Erythroblast (primary cell): ENCODE measurements at regions not wholly inside any gene's neighbourhood (a gene's known extent, or its start where the extent isn't known, plus 50 kb on each side); places are given as distances from the start of the nearest gene placed in this dataset.

Source experiments
- DNase-seq, 2 experiments: peaks; one replicate each; lab custom pipeline; 2025; lab: John Stamatoyannopoulos, UW
- GATA1 ChIP-seq: IDR thresholded peaks from 2 replicates; pipeline ENCODE4 v1.6.1; 2011; ENCODE audit warnings: low read depth, mild to moderate bottlenecking, control low read depth, low read length, moderate library complexity
- POLR2A ChIP-seq: IDR thresholded peaks from 2 replicates; pipeline ENCODE4 v1.6.1; 2011; ENCODE audit warnings: mild to moderate bottlenecking, low read length

GRCh38 chr10:121306159-121306673, 292.0 kb downstream of the FGFR2 start:
- DNase-seq = no peak

GRCh38 chr10:121307411-121307980, 290.7 kb downstream of the FGFR2 start:
- no peak for TF ChIP-seq POLR2A
- no peak for TF ChIP-seq GATA1
- DNase-seq = no peak

More at GRCh38 chr10:121306159-121306673, 292.0 kb downstream of the FGFR2 start:
- TF ChIP-seq GATA1 (no peak), POLR2A (no peak)

GRCh38 chr10:121308020-121308419, 290.2 kb downstream of the FGFR2 start:
- no peak for DNase-seq
- TF ChIP-seq POLR2A (no peak), GATA1 (no peak)

- no peak for TF ChIP-seq GATA1
- TF ChIP-seq POLR2A = no peak
- DNase-seq = no peak
These were observed 289.1 kb downstream of the FGFR2 start for GRCh38 chr10:121309164-121309563.

- TF ChIP-seq POLR2A (no peak), GATA1 (no peak)
- no peak for DNase-seq
These were observed 288.0 kb downstream of the FGFR2 start for GRCh38 chr10:121310151-121310711.

GRCh38 chr10:121311812-121312443, 286.3 kb downstream of the FGFR2 start:
- no peak for TF ChIP-seq GATA1
- TF ChIP-seq POLR2A = no peak

GRCh38 chr10:121312587-121312986, 285.7 kb downstream of the FGFR2 start:
- TF ChIP-seq POLR2A = no peak
- TF ChIP-seq GATA1 = no peak
- no peak for DNase-seq

More at GRCh38 chr10:121311812-121312443, 286.3 kb downstream of the FGFR2 start:
- DNase-seq = no peak

GRCh38 chr10:121313119-121313875, 284.9 kb downstream of the FGFR2 start:
- DNase-seq = no peak
- no peak for TF ChIP-seq GATA1
- TF ChIP-seq POLR2A = no peak

GRCh38 chr10:121316432-121316831, 281.8 kb downstream of the FGFR2 start:
- TF ChIP-seq GATA1 (no peak), POLR2A (no peak)
- DNase-seq = no peak

GRCh38 chr10:121317374-121317773, 280.9 kb downstream of the FGFR2 start:
- DNase-seq = no peak

GRCh38 chr10:121322046-121322445, 276.2 kb downstream of the FGFR2 start:
- DNase-seq = no peak
- TF ChIP-seq POLR2A = no peak
- TF ChIP-seq GATA1 = no peak

More at GRCh38 chr10:121317374-121317773, 280.9 kb downstream of the FGFR2 start:
- TF ChIP-seq POLR2A (no peak), GATA1 (no peak)

- no peak for TF ChIP-seq GATA1
- no peak for TF ChIP-seq POLR2A
- DNase-seq = no peak
These were observed 275.5 kb downstream of the FGFR2 start for GRCh38 chr10:121322776-121323175.

- TF ChIP-seq POLR2A (no peak), GATA1 (no peak)
- no peak for DNase-seq
These were observed 274.8 kb downstream of the FGFR2 start for GRCh38 chr10:121323443-121323842.
